ENCODE measurements at regions not wholly inside any gene's neighbourhood (a gene's known extent, or its start where the extent isn't known, plus 50 kb on each side); places are given as distances from the start of the nearest gene placed in this dataset.

GRCh38 chr17:68792042-68792685, 163.0 kb downstream of the ABCA8 start:
- Histone ChIP-seq H3K9me3 (no peaks in the 10 kb centered on the region), H3K27ac (peak overlapping the region; percentile 38), H3K4me1 (no peaks in the 10 kb centered on the region), H3K36me3 (no peaks in the 10 kb centered on the region), H3K4me3 (no peak overlapping the region), H3K9ac (ENCODE audit: low read depth in 2 of 2, low read length in 2 of 2) (no peak overlapping the region), H3K27me3 (no peaks in the 10 kb centered on the region)
- DNase-seq, result no peak
- intact Hi-C loops (cut with DNase I), result no loop called here
- TF ChIP-seq CTCF (IDR thresholded peaks at IDR 0.05), result no peak

- no peaks in the 10 kb centered on the region for H3K9me3 ChIP-seq
- H3K27me3 ChIP-seq, result no peaks in the 10 kb centered on the region
- H3K36me3 ChIP-seq, result no peaks in the 10 kb centered on the region
- H3K9ac ChIP-seq (ENCODE audit: low read depth in 2 of 2, low read length in 2 of 2), result no peak overlapping the region
- H3K27ac ChIP-seq, result no peak overlapping the region
- DNase-seq, result peak; percentile 22
- no peaks in the 10 kb centered on the region for H3K4me1 ChIP-seq
- no peak for TF ChIP-seq CTCF (IDR thresholded peaks at IDR 0.05)
- intact Hi-C loops (cut with DNase I), result no loop called here
- no peak overlapping the region for H3K4me3 ChIP-seq
Measured at GRCh38 chr17:68790931-68791330, 164.3 kb downstream of the ABCA8 start.

- no peaks in the 10 kb centered on the region for H3K9me3 ChIP-seq
- H3K9ac ChIP-seq (ENCODE audit: low read depth in 2 of 2, low read length in 2 of 2), result no peak overlapping the region
- no peak for TF ChIP-seq CTCF (IDR thresholded peaks at IDR 0.05)
- no peaks in the 10 kb centered on the region for H3K27me3 ChIP-seq
- DNase-seq, result no peak
- H3K27ac ChIP-seq, result no peak overlapping the region
- H3K4me3 ChIP-seq, result no peak overlapping the region
- no peaks in the 10 kb centered on the region for H3K36me3 ChIP-seq
- intact Hi-C loops (cut with DNase I), result no loop called here
- H3K4me1 ChIP-seq, result no peaks in the 10 kb centered on the region
Measured at GRCh38 chr17:68790492-68790891, 164.7 kb downstream of the ABCA8 start.

GRCh38 chr17:68789203-68789962, 165.8 kb downstream of the ABCA8 start:
- DNase-seq, result no peak
- no peak overlapping the region for H3K27ac ChIP-seq
- TF ChIP-seq CTCF (IDR thresholded peaks at IDR 0.05), result no peak
- H3K9ac ChIP-seq (ENCODE audit: low read depth in 2 of 2, low read length in 2 of 2), result no peak overlapping the region
- no peaks in the 10 kb centered on the region for H3K27me3 ChIP-seq
- no peaks in the 10 kb centered on the region for H3K4me1 ChIP-seq
- H3K9me3 ChIP-seq, result no peaks in the 10 kb centered on the region
- intact Hi-C loops (cut with DNase I), result no loop called here
- no peak overlapping the region for H3K4me3 ChIP-seq
- no peaks in the 10 kb centered on the region for H3K36me3 ChIP-seq

GRCh38 chr17:68785565-68786486, 169.4 kb downstream of the ABCA8 start:
- TF ChIP-seq CTCF (IDR thresholded peaks at IDR 0.05), result no peak
- no peak overlapping the region for H3K9ac ChIP-seq (ENCODE audit: low read depth in 2 of 2, low read length in 2 of 2)
- no peak for DNase-seq
- H3K9me3 ChIP-seq, result no peaks in the 10 kb centered on the region
- H3K27ac ChIP-seq, result no peak overlapping the region
- no peaks in the 10 kb centered on the region for H3K4me1 ChIP-seq
- no peaks in the 10 kb centered on the region for H3K36me3 ChIP-seq
- intact Hi-C loops (cut with DNase I), result no loop called here
- H3K4me3 ChIP-seq, result no peak overlapping the region
- no peaks in the 10 kb centered on the region for H3K27me3 ChIP-seq

Data from colonic mucosa (tissue), 4 donors.